ENCODE measurements at regions not wholly inside any gene's neighbourhood (a gene's known extent, or its start where the extent isn't known, plus 50 kb on each side); places are given as distances from the start of the nearest gene placed in this dataset.
"Not testable (repeated sequence)": the region's sequence is repeated elsewhere in the genome, so short reads cannot be mapped to it uniquely, and the experiment has no call there.

- no peak for DNase-seq (ENCODE audit: low spot score)
- in situ Hi-C loops (cut with MboI; ENCODE audit: low sequenced_read_pairs, unreplicated experiment) = no loop called here
- TF ChIP-seq, protein P1, sequence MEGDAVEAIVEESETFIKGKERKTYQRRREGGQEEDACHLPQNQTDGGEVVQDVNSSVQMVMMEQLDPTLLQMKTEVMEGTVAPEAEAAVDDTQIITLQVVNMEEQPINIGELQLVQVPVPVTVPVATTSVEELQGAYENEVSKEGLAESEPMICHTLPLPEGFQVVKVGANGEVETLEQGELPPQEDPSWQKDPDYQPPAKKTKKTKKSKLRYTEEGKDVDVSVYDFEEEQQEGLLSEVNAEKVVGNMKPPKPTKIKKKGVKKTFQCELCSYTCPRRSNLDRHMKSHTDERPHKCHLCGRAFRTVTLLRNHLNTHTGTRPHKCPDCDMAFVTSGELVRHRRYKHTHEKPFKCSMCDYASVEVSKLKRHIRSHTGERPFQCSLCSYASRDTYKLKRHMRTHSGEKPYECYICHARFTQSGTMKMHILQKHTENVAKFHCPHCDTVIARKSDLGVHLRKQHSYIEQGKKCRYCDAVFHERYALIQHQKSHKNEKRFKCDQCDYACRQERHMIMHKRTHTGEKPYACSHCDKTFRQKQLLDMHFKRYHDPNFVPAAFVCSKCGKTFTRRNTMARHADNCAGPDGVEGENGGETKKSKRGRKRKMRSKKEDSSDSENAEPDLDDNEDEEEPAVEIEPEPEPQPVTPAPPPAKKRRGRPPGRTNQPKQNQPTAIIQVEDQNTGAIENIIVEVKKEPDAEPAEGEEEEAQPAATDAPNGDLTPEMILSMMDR (IDR thresholded peaks at IDR 0.05; ENCODE audit: borderline replicate concordance, control extremely low read depth, extremely low read depth, insufficient read depth, missing control alignments) = no peak
These were observed 499.4 kb upstream of the C16orf82 start for GRCh38 chr16:26567356-26567755.

- in situ Hi-C loops (cut with MboI; ENCODE audit: low sequenced_read_pairs, unreplicated experiment) = no loop called here
- TF ChIP-seq, protein P1 (IDR thresholded peaks at IDR 0.05; ENCODE audit: borderline replicate concordance, control extremely low read depth, extremely low read depth, insufficient read depth, missing control alignments) = peak; percentile 19
- DNase-seq (ENCODE audit: low spot score) = peak; percentile 6
These were observed 496.9 kb upstream of the C16orf82 start for GRCh38 chr16:26569793-26570192.

- in situ Hi-C loops (cut with MboI; ENCODE audit: low sequenced_read_pairs, unreplicated experiment) = no loop called here
- TF ChIP-seq, protein P1 (IDR thresholded peaks at IDR 0.05; ENCODE audit: borderline replicate concordance, control extremely low read depth, extremely low read depth, insufficient read depth, missing control alignments) = no peak
- no peak for DNase-seq (ENCODE audit: low spot score)
These were observed 488.0 kb upstream of the C16orf82 start for GRCh38 chr16:26578748-26579147.

GRCh38 chr16:26583803-26584202 lies 482.9 kb upstream of the C16orf82 start:
- no peak for DNase-seq (ENCODE audit: low spot score)
- in situ Hi-C loops (cut with MboI; ENCODE audit: low sequenced_read_pairs, unreplicated experiment) = no loop called here
- TF ChIP-seq, protein P1 (IDR thresholded peaks at IDR 0.05; ENCODE audit: borderline replicate concordance, control extremely low read depth, extremely low read depth, insufficient read depth, missing control alignments) = no peak

- in situ Hi-C loops (cut with MboI; ENCODE audit: low sequenced_read_pairs, unreplicated experiment) = no loop called here
- DNase-seq (ENCODE audit: low spot score) = no peak
- TF ChIP-seq, protein P1 (IDR thresholded peaks at IDR 0.05; ENCODE audit: borderline replicate concordance, control extremely low read depth, extremely low read depth, insufficient read depth, missing control alignments) = no peak
These were observed 473.0 kb upstream of the C16orf82 start for GRCh38 chr16:26593700-26594099.

- TF ChIP-seq, protein P1 (IDR thresholded peaks at IDR 0.05; ENCODE audit: borderline replicate concordance, control extremely low read depth, extremely low read depth, insufficient read depth, missing control alignments) = no peak
- DNase-seq (ENCODE audit: low spot score) = no peak
- in situ Hi-C loops (cut with MboI; ENCODE audit: low sequenced_read_pairs, unreplicated experiment) = no loop called here
These were observed 472.1 kb upstream of the C16orf82 start for GRCh38 chr16:26594666-26595065.

GRCh38 chr16:26595199-26595598 lies 471.5 kb upstream of the C16orf82 start:
- DNase-seq (ENCODE audit: low spot score) = no peak
- TF ChIP-seq, protein P1 (IDR thresholded peaks at IDR 0.05; ENCODE audit: borderline replicate concordance, control extremely low read depth, extremely low read depth, insufficient read depth, missing control alignments) = no peak
- in situ Hi-C loops (cut with MboI; ENCODE audit: low sequenced_read_pairs, unreplicated experiment) = no loop called here

DNA sequence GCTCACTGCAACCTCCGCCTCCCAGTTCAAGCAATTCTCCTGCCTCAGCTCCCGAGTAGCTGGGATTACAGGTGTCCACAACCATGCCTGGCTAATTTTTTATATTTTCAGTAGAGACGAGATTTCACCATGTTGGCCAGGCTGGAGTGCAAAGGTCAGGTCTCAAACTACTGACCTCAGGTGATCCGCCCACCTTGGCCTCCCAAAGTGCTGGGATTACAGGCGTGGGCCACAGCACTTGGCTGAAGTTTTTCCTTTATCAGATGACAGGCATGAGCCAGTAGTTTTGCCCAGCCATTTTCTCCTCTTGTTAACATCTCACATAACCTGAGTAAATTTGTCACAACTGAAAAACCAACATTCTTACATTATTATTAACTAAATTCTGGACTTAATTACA lies 470.7 kb upstream of the C16orf82 start:
- in situ Hi-C loops (cut with MboI; ENCODE audit: low sequenced_read_pairs, unreplicated experiment); DNase-seq (ENCODE audit: low spot score): not testable (repeated sequence)

Data from GM13976 (cell line).